ENCODE measurements at regions not wholly inside any gene's neighbourhood (a gene's known extent, or its start where the extent isn't known, plus 50 kb on each side); places are given as distances from the start of the nearest gene placed in this dataset.

DNA sequence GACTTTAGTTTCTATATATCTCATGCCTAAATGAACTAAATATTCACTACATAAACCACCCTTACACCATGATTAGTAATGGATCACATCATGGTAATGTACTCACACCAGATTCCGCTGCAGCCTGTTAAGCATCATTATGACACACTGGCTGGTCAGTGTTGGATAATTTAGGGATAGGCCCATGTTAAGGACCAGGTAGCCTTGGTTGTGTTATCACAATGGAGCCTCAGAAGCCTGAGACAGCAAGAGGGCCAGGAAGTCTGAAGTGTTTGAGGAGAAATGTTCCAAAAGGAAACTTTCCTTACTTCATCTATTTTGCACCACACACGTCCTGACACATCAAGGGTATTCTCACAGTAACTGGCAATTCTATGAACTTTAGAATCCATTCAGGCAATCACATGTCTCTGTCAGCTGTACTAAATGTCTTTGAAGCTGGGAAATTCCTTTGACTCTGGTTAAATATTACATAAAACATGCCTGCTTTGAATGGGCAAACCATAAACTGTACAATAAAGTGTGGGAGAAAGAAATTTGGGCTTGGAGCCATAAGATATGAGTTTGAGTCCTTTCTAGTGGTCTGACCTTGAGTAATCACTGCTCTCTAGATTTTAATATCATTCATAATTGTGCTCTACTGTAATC, 105.3 kb upstream of the DPT start:
- peak overlapping the region; percentile 80 for H3K4me2 ChIP-seq (ENCODE audit: low read depth, low read length)
- TF ChIP-seq HOXA7 (CRISPR knock-in tag; IDR thresholded peaks at IDR 0.05): no peak
- TF ChIP-seq GTF3A (CRISPR knock-in tag; conservative IDR thresholded peaks at IDR 0.05): no peak
- no peak for TF ChIP-seq ARID2 (CRISPR knock-in tag; IDR thresholded peaks at IDR 0.05; ENCODE audit: borderline replicate concordance)
- TF ChIP-seq ZNF12 (CRISPR knock-in tag; IDR thresholded peaks at IDR 0.05): peak; percentile 95
- TF ChIP-seq ZBTB20 (CRISPR knock-in tag; IDR thresholded peaks at IDR 0.05; ENCODE audit: borderline replicate concordance, low read depth): 0 out of 2 replicates have a peak, but pooled peaks have one; percentile 38
- TF ChIP-seq, protein P1, sequence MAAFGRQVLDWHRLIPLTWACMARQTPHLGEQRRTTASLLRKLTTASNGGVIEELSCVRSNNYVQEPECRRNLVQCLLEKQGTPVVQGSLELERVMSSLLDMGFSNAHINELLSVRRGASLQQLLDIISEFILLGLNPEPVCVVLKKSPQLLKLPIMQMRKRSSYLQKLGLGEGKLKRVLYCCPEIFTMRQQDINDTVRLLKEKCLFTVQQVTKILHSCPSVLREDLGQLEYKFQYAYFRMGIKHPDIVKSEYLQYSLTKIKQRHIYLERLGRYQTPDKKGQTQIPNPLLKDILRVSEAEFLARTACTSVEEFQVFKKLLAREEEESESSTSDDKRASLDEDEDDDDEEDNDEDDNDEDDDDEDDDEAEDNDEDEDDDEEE (CRISPR knock-in tag; IDR thresholded peaks at IDR 0.05): no peak
- no peak for TF ChIP-seq NBN (conservative IDR thresholded peaks at IDR 0.05)
- TF ChIP-seq HNF4G (IDR thresholded peaks at IDR 0.05; ENCODE audit: borderline replicate concordance, low read depth, low read length): peak; percentile 70; the same call in 1 of the 2 replicates
- TF ChIP-seq HNF4G (CRISPR knock-in tag; IDR thresholded peaks at IDR 0.05; ENCODE audit: borderline replicate concordance, low read depth): no peak; the same call in 1 of the 2 replicates
- TF ChIP-seq, protein P2, sequence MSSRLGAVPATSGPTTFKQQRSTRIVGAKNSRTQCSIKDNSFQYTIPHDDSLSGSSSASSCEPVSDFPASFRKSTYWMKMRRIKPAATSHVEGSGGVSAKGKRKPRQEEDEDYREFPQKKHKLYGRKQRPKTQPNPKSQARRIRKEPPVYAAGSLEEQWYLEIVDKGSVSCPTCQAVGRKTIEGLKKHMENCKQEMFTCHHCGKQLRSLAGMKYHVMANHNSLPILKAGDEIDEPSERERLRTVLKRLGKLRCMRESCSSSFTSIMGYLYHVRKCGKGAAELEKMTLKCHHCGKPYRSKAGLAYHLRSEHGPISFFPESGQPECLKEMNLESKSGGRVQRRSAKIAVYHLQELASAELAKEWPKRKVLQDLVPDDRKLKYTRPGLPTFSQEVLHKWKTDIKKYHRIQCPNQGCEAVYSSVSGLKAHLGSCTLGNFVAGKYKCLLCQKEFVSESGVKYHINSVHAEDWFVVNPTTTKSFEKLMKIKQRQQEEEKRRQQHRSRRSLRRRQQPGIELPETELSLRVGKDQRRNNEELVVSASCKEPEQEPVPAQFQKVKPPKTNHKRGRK (CRISPR knock-in tag; IDR thresholded peaks at IDR 0.05): no peak
- TF ChIP-seq ZNF775 (CRISPR knock-in tag; IDR thresholded peaks at IDR 0.05; ENCODE audit: borderline replicate concordance): 0 out of 2 replicates have a peak, but pooled peaks have one; percentile 25
- TF ChIP-seq, protein P3, sequence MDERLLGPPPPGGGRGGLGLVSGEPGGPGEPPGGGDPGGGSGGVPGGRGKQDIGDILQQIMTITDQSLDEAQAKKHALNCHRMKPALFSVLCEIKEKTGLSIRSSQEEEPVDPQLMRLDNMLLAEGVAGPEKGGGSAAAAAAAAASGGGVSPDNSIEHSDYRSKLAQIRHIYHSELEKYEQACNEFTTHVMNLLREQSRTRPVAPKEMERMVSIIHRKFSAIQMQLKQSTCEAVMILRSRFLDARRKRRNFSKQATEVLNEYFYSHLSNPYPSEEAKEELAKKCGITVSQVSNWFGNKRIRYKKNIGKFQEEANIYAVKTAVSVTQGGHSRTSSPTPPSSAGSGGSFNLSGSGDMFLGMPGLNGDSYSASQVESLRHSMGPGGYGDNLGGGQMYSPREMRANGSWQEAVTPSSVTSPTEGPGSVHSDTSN (CRISPR knock-in tag; IDR thresholded peaks at IDR 0.05): no peak; the same call in 1 of the 2 replicates
- TF ChIP-seq, protein P4, sequence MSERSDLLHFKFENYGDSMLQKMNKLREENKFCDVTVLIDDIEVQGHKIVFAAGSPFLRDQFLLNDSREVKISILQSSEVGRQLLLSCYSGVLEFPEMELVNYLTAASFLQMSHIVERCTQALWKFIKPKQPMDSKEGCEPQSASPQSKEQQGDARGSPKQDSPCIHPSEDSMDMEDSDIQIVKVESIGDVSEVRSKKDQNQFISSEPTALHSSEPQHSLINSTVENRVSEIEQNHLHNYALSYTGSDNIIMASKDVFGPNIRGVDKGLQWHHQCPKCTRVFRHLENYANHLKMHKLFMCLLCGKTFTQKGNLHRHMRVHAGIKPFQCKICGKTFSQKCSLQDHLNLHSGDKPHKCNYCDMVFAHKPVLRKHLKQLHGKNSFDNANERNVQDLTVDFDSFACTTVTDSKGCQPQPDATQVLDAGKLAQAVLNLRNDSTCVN (CRISPR knock-in tag; IDR thresholded peaks at IDR 0.05; ENCODE audit: borderline replicate concordance): no peak
- TF ChIP-seq RELA (CRISPR knock-in tag; IDR thresholded peaks at IDR 0.05): 0 out of 2 replicates have a peak, but pooled peaks have one; percentile 10
- TF ChIP-seq KAT8 (CRISPR knock-in tag; IDR thresholded peaks at IDR 0.05): peak; percentile 50; the same call in 1 of the 2 replicates
- no peak; the same call in 1 of the 2 replicates for TF ChIP-seq MBD4 (IDR thresholded peaks at IDR 0.05; ENCODE audit: borderline replicate concordance, low read length)

More for the DNA sequence above, 105.3 kb upstream of the DPT start:
- peak overlapping the region; percentile 97 for H3K27ac ChIP-seq (ENCODE audit: extremely low read length, insufficient read depth, low read length)
- DNase-seq (ENCODE audit: low spot score) (peak; percentile 96), ATAC-seq (peak; percentile 91), FAIRE-seq (peak; percentile 83)
- 4% methylated on average over 2 of the region's 2 CpGs for WGBS (ENCODE audit: low lambda C conversion rate)
- H3K79me2 ChIP-seq (ENCODE audit: insufficient read depth, low read length): no peaks in the 10 kb centered on the region
- no peaks in the 10 kb centered on the region for H3K36me3 ChIP-seq (replicated peaks in 1 of 2; ENCODE audit: control insufficient read depth in 1 of 2, insufficient read depth in 2 of 2, low read length in 2 of 2)
- intact Hi-C loops (cut with micrococcal nuclease; ENCODE audit: unreplicated experiment): loop anchor here (1.0 to 10.0 kb wide), 4 partner anchors 27 to 275 kb away; no protein-coding TSS in a partner anchor
- BruUV-seq (replicated peaks): TSS peak; percentile 97
- H3K4me1 ChIP-seq (ENCODE audit: insufficient read depth, low read length): peaks cover 70% of the 10 kb centered on the region
- peak overlapping the region; percentile 69 for H3K9ac ChIP-seq (ENCODE audit: insufficient read depth, low read depth, low read length)
- no peak overlapping the region for H2AFZ ChIP-seq (ENCODE audit: low read length)
- H3K9me3 ChIP-seq (ENCODE audit: low read length): no peaks in the 10 kb centered on the region
- in situ Hi-C loops (cut with HindIII; ENCODE audit: extremely low pct_ligation_motif_present, low pct_unique_long_range_greater_than_20kb): no loop called here
- CTCF ChIA-PET (ENCODE audit: low intra/inter-chr PET ratio, low total read pairs): no interaction called here
- H3K27me3 ChIP-seq (ENCODE audit: control insufficient read depth in 1 of 2, insufficient read depth in 2 of 2, low read length in 2 of 2): no peaks in the 10 kb centered on the region
- POLR2A ChIA-PET: interaction anchor here (0.6 to 2.0 kb wide), 11 partner anchors 12 to 270 kb away, joined by 3 to 22 read pairs (median 4); no protein-coding TSS in a partner anchor
- H4K20me1 ChIP-seq (ENCODE audit: insufficient read depth, low read length): no peaks in the 10 kb centered on the region
- H3K4me3 ChIP-seq (replicated peaks in 1 of 3; ENCODE audit: insufficient read depth in 1 of 3, low read depth in 2 of 3, low read length in 3 of 3): peak overlapping the region; percentile 22 to 37 (median 29); a peak in 3 of 6 replicates
